ENCODE measurements at regions not wholly inside any gene's neighbourhood (a gene's known extent, or its start where the extent isn't known, plus 50 kb on each side); places are given as distances from the start of the nearest gene placed in this dataset.

DNA sequence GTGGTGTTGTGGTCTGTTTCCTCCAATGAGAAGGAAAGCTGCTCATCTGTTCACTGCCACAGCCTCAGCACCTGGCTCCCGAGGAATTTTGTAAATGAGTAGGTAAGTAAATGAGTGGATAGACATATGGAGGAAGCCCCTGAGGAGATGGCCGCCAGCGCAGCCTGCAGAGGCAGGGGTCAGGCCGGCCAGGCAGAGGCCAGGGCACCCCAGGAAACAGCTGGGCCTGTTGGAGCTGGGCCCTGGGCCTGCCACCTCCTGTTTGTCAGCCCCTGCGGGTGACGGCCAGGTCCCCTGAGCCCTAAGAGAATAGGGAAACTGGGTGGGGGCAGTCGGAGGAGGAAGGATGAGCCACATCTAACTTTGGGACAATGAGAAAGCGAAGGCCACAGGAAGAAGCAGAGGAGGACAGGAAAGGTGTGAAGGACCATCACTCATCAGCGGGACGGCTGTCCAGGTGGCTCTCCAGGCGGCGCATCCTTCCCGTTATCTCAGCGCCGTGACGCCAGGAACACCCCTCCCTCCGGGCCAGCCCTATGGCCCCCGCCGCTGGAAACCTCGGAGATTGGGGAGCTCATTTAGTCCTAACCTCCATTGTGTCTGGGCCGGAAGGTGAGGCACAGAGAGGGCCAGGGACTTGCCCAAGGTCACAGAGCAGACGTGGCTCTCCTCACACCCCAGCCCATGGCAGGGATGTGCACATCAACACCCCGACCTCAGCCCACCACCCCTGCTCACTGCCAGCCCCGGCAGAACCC is 142.3 kb upstream of the UNC5B start:
- H3K36me3 ChIP-seq (ENCODE audit: control insufficient read depth, insufficient read depth, low read length): no peaks in the 10 kb centered on the region
- H3K4me1 ChIP-seq (ENCODE audit: control insufficient read depth, insufficient read depth, low read length): no peaks in the 10 kb centered on the region
- no peak overlapping the region for H3K9ac ChIP-seq (ENCODE audit: low read depth, low read length)
- no peaks in the 10 kb centered on the region for H3K9me3 ChIP-seq (ENCODE audit: control insufficient read depth, insufficient read depth, low read length)
- H3K27me3 ChIP-seq (ENCODE audit: control insufficient read depth, insufficient read depth, low read length): no peaks in the 10 kb centered on the region
- H3K4me3 ChIP-seq (ENCODE audit: low read depth, low read length): no peak overlapping the region

DNA sequence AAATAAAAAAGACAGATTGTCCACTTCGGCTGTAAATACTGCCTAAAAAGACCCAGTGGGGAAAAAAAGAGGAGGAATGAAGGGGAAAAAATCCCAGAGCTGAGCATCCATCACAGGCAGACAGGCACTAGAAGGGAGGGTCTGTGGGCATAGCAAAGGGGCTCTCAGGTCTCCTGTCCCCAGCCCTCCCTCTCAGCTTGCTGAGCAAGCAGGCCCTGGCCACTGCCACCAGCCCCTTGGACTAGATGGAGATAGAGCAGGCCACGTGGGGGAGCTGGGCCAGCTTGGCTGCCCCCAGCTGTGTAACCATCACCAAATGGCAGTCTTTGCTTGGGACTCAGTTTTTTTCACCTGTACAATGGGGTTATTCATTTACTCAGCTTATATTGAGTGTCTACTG is 141.6 kb upstream of the UNC5B start:
- no peaks in the 10 kb centered on the region for H3K4me1 ChIP-seq (ENCODE audit: control insufficient read depth, insufficient read depth, low read length)
- no peak overlapping the region for H3K4me3 ChIP-seq (ENCODE audit: low read depth, low read length)
- H3K27me3 ChIP-seq (ENCODE audit: control insufficient read depth, insufficient read depth, low read length): no peaks in the 10 kb centered on the region
- H3K9me3 ChIP-seq (ENCODE audit: control insufficient read depth, insufficient read depth, low read length): no peaks in the 10 kb centered on the region
- H3K36me3 ChIP-seq (ENCODE audit: control insufficient read depth, insufficient read depth, low read length): no peaks in the 10 kb centered on the region
- no peak overlapping the region for H3K9ac ChIP-seq (ENCODE audit: low read depth, low read length)

DNA sequence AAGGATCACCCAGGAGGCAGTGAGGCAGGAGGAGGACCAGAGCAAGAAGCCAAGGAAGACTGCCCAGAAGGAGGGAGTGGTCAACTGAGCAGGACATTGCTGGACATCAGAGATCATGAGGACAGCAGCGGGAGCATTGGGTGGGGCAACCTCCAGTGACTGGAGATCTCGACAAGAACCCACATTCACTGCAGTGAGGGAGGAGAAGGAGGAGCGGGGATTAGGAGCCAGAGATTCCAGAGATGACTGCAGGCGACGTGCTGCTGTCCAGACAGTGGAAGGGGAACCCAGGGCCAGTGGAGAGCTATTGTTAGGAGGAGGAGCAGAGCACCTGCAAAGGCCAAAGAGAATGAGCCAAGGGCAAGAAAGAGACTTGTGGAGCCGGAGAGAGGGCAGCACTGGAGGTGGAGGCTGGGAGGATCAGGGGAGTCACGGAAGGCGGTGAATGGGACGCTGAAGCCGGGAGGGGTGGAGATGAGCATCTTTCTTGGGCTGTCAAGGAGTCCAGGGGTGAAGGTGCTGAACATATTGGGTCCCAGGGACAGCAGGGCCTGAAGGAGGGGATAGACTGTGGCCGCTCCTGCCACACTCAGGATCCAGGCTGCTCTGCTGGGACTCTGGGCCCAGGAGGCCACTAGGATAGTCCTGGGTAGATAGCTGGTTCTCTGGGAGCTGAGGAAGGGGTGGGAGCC is 140.1 kb upstream of the UNC5B start:
- H3K9me3 ChIP-seq (ENCODE audit: control insufficient read depth, insufficient read depth, low read length): no peaks in the 10 kb centered on the region
- H3K4me3 ChIP-seq (ENCODE audit: low read depth, low read length): no peak overlapping the region
- H3K4me1 ChIP-seq (ENCODE audit: control insufficient read depth, insufficient read depth, low read length): no peaks in the 10 kb centered on the region
- H3K9ac ChIP-seq (ENCODE audit: low read depth, low read length): no peak overlapping the region
- H3K36me3 ChIP-seq (ENCODE audit: control insufficient read depth, insufficient read depth, low read length): no peaks in the 10 kb centered on the region
- no peaks in the 10 kb centered on the region for H3K27me3 ChIP-seq (ENCODE audit: control insufficient read depth, insufficient read depth, low read length)

DNA sequence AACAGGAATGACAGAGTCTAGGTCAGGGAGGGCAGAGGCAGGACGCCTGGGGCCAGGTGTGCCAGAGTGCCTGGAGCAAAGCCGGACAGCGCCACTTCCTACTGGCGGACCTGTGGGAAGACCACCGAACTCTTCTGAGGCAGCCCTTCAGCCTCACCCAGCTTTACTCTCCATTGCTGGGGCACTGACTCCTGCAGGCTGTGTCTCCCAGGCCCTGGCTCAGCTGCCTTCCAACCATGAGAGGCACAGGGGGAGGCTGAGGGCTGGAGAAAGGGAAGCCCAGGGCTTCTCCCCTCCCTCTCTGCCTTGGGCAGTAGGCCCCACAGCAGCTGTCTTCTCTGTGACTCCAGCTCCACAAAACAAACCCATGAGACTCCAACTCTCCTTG is 139.6 kb upstream of the UNC5B start:
- Histone ChIP-seq H3K9ac (ENCODE audit: low read depth, low read length) (no peak overlapping the region), H3K36me3 (ENCODE audit: control insufficient read depth, insufficient read depth, low read length) (no peaks in the 10 kb centered on the region), H3K4me3 (ENCODE audit: low read depth, low read length) (no peak overlapping the region), H3K9me3 (ENCODE audit: control insufficient read depth, insufficient read depth, low read length) (no peaks in the 10 kb centered on the region), H3K27me3 (ENCODE audit: control insufficient read depth, insufficient read depth, low read length) (no peaks in the 10 kb centered on the region), H3K4me1 (ENCODE audit: control insufficient read depth, insufficient read depth, low read length) (no peaks in the 10 kb centered on the region)

DNA sequence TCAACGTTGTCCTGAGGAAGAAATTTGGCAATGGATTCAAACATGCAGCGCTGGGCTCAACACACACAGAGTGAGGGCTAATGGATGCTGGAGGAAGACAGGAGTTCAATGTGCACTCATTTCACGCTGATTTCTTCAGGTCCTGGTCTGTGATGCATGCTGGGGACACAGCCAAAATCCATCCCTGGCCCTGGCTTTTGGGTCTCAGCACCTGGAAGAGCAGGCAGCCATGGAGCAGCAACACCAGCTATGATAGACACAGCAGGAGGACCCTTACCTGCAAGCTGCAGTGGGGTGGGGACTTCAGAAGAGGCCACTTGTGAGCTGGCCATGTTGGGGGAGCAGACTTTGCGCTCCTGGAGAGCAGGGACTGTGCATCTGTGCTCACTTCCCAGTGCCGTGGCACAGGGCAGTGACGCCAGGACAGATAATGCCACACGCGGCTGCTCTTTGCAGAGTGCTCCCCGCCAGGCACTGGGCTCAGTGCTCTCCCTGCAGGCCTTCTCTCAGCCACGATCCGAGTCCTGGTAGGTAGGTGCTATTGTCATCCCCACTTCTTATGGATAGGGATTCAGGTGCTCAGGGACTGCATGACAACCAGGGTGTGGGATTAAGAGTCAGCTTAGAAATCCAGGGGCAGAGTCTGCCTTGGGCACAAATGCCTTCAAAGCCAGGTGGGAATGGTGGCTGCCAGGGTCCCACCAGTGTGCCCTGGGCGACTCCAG is 138.8 kb upstream of the UNC5B start:
- Histone ChIP-seq H3K27me3 (ENCODE audit: control insufficient read depth, insufficient read depth, low read length) (no peaks in the 10 kb centered on the region), H3K9ac (ENCODE audit: low read depth, low read length) (no peak overlapping the region)

DNA sequence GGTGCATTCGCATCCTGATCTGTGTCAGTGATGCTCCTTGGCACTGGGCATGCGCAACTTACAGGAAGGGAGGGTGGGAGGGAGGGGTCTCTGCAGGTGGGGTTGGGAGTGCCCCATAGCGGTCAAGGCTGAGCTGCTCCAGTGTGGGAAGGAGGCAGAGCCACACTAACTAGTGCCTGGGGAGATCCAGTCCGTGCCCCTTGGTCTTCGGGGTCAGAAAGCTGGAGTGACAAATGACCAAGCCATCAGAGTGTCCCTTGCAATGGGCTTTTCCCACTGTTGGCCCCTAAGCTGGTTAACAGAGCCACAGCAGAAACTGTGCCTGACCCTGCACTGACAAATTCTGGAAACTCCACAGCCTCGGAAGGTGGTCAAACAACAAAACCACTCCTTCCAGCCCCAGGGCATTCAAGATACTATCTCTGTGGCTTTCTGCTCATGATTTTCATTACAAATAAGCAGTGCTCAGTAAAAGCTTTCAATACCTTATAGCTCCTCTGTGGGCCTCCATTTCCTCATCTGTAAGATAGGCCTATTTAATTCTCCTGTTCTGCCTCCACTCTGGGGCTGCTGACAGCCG is 138.1 kb upstream of the UNC5B start:
- Histone ChIP-seq H3K9ac (ENCODE audit: low read depth, low read length) (no peak overlapping the region), H3K4me3 (ENCODE audit: low read depth, low read length) (no peak overlapping the region), H3K4me1 (ENCODE audit: control insufficient read depth, insufficient read depth, low read length) (no peaks in the 10 kb centered on the region), H3K36me3 (ENCODE audit: control insufficient read depth, insufficient read depth, low read length) (no peaks in the 10 kb centered on the region), H3K9me3 (ENCODE audit: control insufficient read depth, insufficient read depth, low read length) (no peaks in the 10 kb centered on the region), H3K27me3 (ENCODE audit: control insufficient read depth, insufficient read depth, low read length) (no peaks in the 10 kb centered on the region)

More for the DNA sequence above, 138.8 kb upstream of the UNC5B start:
- H3K4me3 ChIP-seq (ENCODE audit: low read depth, low read length): no peak overlapping the region
- no peaks in the 10 kb centered on the region for H3K4me1 ChIP-seq (ENCODE audit: control insufficient read depth, insufficient read depth, low read length)
- H3K36me3 ChIP-seq (ENCODE audit: control insufficient read depth, insufficient read depth, low read length): no peaks in the 10 kb centered on the region
- no peaks in the 10 kb centered on the region for H3K9me3 ChIP-seq (ENCODE audit: control insufficient read depth, insufficient read depth, low read length)

DNA sequence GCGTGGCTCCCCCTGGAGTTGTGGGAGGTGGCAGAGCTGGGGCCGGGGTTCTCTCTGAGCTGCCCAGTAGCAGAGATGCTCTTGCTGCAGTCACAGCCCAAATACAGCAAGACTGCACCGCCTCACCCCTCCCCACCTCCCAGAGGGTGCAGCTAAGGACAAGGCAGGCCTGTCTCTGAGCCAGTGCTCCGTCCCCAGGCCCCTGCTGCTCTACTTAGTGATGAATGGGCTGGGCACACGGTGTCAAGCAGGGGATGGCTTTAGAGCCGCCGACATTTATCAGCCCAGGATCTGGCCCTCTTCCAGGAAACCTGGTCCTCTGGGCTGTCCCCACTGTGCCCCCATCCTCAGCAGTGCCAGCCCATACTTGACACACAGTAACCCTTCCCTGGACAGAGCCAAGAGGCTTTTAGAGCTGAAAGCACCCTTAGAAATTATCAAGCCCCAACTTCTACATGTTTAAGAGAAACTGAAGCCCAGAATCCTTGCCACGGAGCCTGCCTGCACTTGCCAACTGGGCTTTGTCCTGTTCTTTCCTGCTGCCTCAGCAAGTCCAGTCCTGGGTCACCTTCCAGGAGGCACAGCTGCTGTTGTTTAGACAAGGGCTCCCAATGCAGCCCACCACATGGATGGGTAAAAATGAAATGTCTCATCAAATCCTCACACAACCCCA is 137.1 kb upstream of the UNC5B start:
- Histone ChIP-seq H3K4me3 (ENCODE audit: low read depth, low read length) (no peak overlapping the region), H3K27me3 (ENCODE audit: control insufficient read depth, insufficient read depth, low read length) (no peaks in the 10 kb centered on the region), H3K9me3 (ENCODE audit: control insufficient read depth, insufficient read depth, low read length) (no peaks in the 10 kb centered on the region), H3K9ac (ENCODE audit: low read depth, low read length) (no peak overlapping the region), H3K36me3 (ENCODE audit: control insufficient read depth, insufficient read depth, low read length) (no peaks in the 10 kb centered on the region), H3K4me1 (ENCODE audit: control insufficient read depth, insufficient read depth, low read length) (no peaks in the 10 kb centered on the region)

DNA sequence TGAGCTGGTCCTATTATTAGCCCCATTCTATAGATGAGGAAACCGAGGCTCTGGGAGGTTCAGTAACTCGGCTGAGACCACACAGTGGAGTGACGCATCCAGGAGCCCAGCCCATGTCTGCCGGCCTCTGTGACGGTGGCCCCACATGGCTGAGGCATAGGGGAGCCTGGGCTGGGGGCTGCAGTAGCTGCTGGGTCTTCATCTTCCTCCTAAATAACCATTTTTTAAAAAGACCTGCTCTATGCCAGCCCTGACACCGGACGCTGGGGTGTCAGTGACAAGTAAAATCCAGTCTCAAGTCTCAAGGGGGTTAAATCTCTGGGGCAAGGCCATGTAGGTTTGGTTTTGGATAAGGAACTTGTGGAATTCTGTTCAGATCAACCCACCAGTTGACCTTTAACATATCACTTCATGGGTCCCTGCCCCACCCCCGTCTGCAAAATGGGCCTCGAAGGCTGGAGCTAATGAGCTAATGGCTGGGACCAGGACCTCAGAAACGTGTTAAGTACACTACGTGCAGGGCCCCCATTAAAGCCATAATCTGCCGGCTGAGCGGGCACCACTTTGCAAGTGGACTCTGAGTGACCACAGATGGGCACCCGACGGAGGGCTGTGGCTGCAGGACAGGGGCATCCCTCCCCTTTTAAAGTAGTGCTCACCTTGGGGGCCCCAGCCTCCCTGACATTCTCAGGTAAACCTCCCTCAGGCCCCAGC is 136.5 kb upstream of the UNC5B start:
- no peak overlapping the region for H3K9ac ChIP-seq (ENCODE audit: low read depth, low read length)
- no peaks in the 10 kb centered on the region for H3K36me3 ChIP-seq (ENCODE audit: control insufficient read depth, insufficient read depth, low read length)
- H3K4me3 ChIP-seq (ENCODE audit: low read depth, low read length): no peak overlapping the region
- no peaks in the 10 kb centered on the region for H3K27me3 ChIP-seq (ENCODE audit: control insufficient read depth, insufficient read depth, low read length)
- no peaks in the 10 kb centered on the region for H3K9me3 ChIP-seq (ENCODE audit: control insufficient read depth, insufficient read depth, low read length)
- H3K4me1 ChIP-seq (ENCODE audit: control insufficient read depth, insufficient read depth, low read length): no peaks in the 10 kb centered on the region

DNA sequence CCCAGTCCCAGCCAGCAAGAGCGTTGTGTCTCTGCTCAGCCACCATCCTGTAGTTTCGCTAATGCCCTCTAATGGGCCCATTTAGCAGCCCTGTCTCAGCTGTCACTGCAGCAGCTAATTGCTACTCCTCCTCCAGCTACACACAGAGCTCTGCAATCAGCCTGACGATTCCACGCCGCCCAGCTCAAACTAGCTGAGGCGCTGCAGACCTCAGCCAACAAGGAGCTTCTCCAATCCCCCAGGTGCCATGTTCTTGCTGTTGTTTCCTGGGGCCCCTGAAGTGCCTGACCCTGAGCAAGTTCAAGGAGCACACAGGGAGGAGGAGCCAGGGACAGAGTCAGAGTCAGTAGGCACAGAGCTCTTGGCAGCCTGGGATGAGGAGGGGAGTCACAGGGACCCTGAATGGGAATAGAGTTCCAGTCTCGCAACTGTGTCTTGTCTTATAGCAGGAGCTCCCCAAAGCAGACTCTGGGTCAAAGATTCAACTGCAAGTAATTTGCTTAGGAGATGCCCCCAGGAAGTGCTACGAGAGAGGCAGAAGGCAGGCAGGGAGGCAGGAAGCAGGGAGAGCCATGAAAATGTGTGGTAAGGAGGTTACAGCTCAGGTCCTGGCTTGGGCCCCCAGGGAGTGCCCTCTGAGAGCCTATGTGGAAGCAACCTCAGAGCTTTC is 135.8 kb upstream of the UNC5B start:
- Histone ChIP-seq H3K9ac (ENCODE audit: low read depth, low read length) (no peak overlapping the region), H3K4me1 (ENCODE audit: control insufficient read depth, insufficient read depth, low read length) (no peaks in the 10 kb centered on the region), H3K9me3 (ENCODE audit: control insufficient read depth, insufficient read depth, low read length) (no peaks in the 10 kb centered on the region), H3K27me3 (ENCODE audit: control insufficient read depth, insufficient read depth, low read length) (no peaks in the 10 kb centered on the region), H3K4me3 (ENCODE audit: low read depth, low read length) (no peak overlapping the region), H3K36me3 (ENCODE audit: control insufficient read depth, insufficient read depth, low read length) (no peaks in the 10 kb centered on the region)

DNA sequence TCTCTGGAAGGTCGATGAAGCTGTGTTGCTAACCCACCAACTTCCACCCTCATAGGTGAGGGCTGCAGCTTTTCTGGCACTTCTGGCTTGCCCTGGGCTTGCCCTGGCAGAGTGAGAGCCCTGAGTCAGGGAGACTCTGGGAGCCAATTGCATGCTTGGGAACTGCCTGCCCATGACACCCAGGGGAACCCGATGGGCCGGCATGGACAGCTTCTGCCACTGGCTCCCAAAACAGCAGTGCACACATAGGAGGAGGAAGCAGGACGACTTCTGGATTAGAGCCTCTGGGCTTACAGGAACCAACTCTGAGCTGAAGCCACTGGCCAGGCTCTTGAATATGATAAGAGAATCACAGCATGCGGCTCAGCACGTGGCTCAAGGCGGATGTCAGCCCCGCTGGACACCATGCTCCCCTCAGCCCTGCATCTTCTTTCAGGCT is 135.2 kb upstream of the UNC5B start:
- Histone ChIP-seq H3K27me3 (ENCODE audit: control insufficient read depth, insufficient read depth, low read length) (no peaks in the 10 kb centered on the region), H3K36me3 (ENCODE audit: control insufficient read depth, insufficient read depth, low read length) (no peaks in the 10 kb centered on the region), H3K9me3 (ENCODE audit: control insufficient read depth, insufficient read depth, low read length) (no peaks in the 10 kb centered on the region), H3K4me3 (ENCODE audit: low read depth, low read length) (no peak overlapping the region), H3K4me1 (ENCODE audit: control insufficient read depth, insufficient read depth, low read length) (no peaks in the 10 kb centered on the region), H3K9ac (ENCODE audit: low read depth, low read length) (no peak overlapping the region)

All from iPS-15b (cell line).